ENCODE measurements at regions not wholly inside any gene's neighbourhood (a gene's known extent, or its start where the extent isn't known, plus 50 kb on each side); places are given as distances from the start of the nearest gene placed in this dataset.

DNA sequence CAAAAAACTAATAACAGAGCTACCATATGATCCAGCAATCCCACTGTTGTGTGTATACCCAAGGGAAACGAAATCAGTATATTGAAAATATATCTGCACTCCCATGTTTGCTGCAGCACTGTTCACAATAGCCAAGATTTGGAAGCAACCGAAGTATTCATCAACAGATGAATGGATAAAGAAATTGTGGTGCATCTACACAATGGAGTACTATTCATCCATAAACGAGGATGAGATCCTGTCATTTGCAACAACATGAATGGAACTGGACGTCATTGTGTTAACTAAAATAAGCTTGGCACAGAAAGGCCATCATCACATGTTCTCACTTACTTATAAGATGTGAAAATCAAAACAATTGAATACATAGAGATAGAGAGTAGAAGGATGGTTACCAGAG is 402.1 kb downstream of the KCTD8 start:
- CTCF ChIA-PET, result no interaction called here
- POLR2A ChIA-PET, result no interaction called here
- DNase-seq (ENCODE audit: low read depth, low spot score), result no peak
- no peak overlapping the region for H3K4me3 ChIP-seq (ENCODE audit: low read depth, low read length)
- TF ChIP-seq, protein P1, sequence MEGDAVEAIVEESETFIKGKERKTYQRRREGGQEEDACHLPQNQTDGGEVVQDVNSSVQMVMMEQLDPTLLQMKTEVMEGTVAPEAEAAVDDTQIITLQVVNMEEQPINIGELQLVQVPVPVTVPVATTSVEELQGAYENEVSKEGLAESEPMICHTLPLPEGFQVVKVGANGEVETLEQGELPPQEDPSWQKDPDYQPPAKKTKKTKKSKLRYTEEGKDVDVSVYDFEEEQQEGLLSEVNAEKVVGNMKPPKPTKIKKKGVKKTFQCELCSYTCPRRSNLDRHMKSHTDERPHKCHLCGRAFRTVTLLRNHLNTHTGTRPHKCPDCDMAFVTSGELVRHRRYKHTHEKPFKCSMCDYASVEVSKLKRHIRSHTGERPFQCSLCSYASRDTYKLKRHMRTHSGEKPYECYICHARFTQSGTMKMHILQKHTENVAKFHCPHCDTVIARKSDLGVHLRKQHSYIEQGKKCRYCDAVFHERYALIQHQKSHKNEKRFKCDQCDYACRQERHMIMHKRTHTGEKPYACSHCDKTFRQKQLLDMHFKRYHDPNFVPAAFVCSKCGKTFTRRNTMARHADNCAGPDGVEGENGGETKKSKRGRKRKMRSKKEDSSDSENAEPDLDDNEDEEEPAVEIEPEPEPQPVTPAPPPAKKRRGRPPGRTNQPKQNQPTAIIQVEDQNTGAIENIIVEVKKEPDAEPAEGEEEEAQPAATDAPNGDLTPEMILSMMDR (IDR thresholded peaks at IDR 0.05; ENCODE audit: insufficient read depth, low read length, missing control alignments), result no peak

DNA sequence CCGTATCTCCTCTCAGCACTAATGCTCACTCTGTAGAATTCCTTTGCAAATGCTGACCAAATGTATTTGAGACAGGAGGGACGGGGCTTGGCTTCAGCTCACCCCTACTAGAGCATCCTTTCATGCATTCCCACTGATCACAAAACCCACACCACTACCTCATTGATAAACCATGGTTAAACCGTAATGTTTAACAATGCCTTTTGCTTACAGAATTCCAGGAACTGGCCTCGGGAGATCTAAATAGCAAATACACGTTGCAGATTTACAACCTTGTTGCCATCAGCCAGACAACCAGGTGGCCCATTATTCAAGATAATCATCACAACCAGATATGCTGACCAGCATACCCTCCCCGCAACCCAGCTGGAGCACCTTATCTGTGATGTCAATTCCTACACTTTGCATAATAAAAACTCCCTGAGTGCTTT is 391.9 kb downstream of the KCTD8 start:
- no peak for DNase-seq (ENCODE audit: low read depth, low spot score)
- CTCF ChIA-PET, result no interaction called here
- TF ChIP-seq, protein P1 (IDR thresholded peaks at IDR 0.05; ENCODE audit: insufficient read depth, low read length, missing control alignments), result no peak
- no peak overlapping the region for H3K4me3 ChIP-seq (ENCODE audit: low read depth, low read length)
- POLR2A ChIA-PET, result no interaction called here

DNA sequence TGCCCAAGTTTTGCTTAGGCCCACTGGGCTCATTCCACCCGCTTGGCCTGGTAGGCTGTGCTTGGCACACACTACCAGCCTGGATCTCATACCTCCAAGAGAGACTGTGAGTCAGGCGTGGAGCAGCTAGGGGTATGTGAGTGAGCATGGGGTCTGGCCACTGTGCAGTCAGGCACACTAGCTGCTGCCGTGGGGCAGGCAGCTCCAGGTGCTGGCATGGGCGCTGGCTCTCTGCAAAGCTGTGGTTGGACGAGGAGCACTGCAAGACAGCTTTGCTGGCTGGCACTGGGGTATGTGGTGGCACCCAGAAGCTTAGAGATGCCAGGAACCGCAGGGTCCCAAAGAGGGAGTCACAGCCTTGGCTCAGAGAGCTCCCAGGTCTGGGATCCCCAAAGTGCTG is 377.8 kb downstream of the KCTD8 start:
- ChIA-PET POLR2A (no interaction called here), CTCF (no interaction called here)
- TF ChIP-seq, protein P1 (IDR thresholded peaks at IDR 0.05; ENCODE audit: insufficient read depth, low read length, missing control alignments), result no peak
- DNase-seq (ENCODE audit: low read depth, low spot score), result no peak
- H3K4me3 ChIP-seq (ENCODE audit: low read depth, low read length), result no peak overlapping the region

DNA sequence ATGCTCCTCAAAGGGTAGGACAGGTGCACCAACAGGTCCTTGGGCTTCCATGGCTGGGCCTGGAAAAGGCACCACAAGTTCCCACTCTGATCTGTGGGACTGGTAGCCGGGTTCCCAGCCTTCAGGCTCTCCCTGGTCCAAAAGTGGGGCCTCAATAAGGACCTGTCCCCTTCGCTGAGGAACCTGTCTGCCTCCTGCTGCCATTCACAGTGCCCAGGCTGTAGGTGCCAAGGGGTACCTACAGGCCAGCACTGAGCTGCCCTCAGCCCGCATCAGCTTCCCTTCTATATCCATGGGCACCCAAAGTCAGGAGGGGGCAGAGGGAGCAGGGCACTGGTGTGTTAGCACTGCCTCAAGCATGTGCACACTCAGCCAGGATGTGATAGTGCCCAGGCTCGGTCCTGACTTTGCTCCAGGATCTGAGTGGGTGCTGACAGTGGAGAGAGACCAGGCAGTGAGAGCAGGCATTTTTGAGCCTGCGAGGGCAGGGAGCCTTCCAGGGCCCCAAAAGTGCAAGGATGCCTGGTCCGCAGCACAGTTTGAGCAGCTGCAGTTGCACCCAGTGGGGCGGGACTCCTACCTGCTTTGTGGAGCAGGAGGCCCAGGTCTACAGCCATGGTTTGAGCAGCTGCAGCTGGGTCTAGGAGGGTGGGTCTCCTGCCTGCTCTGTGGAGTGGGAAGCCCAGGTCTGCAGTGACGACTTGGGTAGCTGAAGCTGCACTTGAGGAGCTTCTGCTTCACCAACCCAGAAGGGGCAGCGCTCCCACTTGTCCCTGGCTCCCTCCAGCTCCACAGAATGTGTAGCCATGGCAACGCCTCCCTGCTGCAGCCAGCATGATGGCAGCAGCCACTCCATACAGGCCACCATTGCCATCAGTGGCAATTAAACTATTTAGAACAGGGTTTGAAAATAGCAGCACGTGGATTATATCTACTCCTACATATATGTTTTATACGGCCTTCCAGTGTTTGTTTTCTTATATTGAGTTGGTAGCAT is 376.4 kb downstream of the KCTD8 start:
- H3K4me3 ChIP-seq (ENCODE audit: low read depth, low read length), result no peak overlapping the region
- ChIA-PET POLR2A (no interaction called here), CTCF (no interaction called here)
- DNase-seq (ENCODE audit: low read depth, low spot score), result no peak
- TF ChIP-seq, protein P1 (IDR thresholded peaks at IDR 0.05; ENCODE audit: insufficient read depth, low read length, missing control alignments), result no peak

DNA sequence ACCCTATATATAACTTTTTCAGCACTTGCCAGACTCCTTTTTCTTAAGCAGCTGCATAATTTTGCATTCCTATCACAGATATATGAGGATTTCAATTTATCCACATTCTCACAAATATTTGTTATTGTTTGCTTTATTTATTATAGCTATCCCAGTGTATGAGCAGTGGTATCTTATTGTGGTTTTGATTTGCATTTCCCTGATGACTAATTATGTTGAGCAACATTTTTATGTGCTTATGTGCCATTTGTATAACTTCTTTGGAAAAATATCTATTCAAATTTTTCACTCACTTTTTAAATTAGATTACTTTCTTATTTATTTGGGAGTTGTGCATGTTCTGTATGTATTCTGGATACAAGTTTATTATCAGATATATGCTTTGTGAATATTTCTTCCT is 361.9 kb downstream of the KCTD8 start:
- ChIA-PET CTCF (no interaction called here), POLR2A (no interaction called here)
- TF ChIP-seq, protein P1 (IDR thresholded peaks at IDR 0.05; ENCODE audit: insufficient read depth, low read length, missing control alignments), result no peak
- H3K4me3 ChIP-seq (ENCODE audit: low read depth, low read length), result no peak overlapping the region
- no peak for DNase-seq (ENCODE audit: low read depth, low spot score)

DNA sequence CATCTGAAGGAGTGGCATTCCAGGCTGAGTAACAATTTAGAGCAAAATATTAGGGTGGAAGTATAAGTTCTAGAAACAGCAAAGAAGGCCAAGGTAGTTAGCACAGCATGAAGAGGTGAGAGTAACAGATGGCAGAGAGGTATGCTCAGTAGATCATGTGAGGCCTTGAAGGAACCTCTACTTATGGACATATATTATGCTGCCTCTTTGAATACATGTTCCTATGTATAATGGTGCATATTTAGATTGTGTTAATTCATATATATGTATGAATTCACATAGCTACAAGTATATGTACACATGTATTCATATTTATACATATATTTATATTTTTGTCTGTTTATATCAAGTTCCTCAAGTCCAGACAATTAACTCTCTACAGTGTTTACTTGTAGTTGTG is 355.2 kb downstream of the KCTD8 start:
- no peak overlapping the region for H3K4me3 ChIP-seq (ENCODE audit: low read depth, low read length)
- ChIA-PET POLR2A (no interaction called here), CTCF (no interaction called here)
- TF ChIP-seq, protein P1 (IDR thresholded peaks at IDR 0.05; ENCODE audit: insufficient read depth, low read length, missing control alignments), result no peak
- no peak for DNase-seq (ENCODE audit: low read depth, low spot score)

Data from AG04449 (cell line).